ENCODE measurements at regions not wholly inside any gene's neighbourhood (a gene's known extent, or its start where the extent isn't known, plus 50 kb on each side); places are given as distances from the start of the nearest gene placed in this dataset.

- peaks cover 0 to 34% of the 10 kb centered on the region in 2 experiments; a peak in 1 of 4 replicates for H3K4me1 ChIP-seq (ENCODE audit: control insufficient read depth in 1 of 2, insufficient read depth in 2 of 2, low read depth in 1 of 2, low read length in 1 of 2)
- TF ChIP-seq JUND (IDR thresholded peaks at IDR 0.05) (no peak), EZH2phosphoT487 (IDR thresholded peaks at IDR 0.05; ENCODE audit: borderline replicate concordance, low read depth) (no peak), GATA2 (CRISPR knock-in tag; IDR thresholded peaks at IDR 0.05) (no peak), TAF1 (IDR thresholded peaks at IDR 0.05; ENCODE audit: borderline replicate concordance, low read depth, low read length) (no peak), RCOR1 (IDR thresholded peaks at IDR 0.05; ENCODE audit: low read length) (no peak), CTCF (IDR thresholded peaks at IDR 0.05) (no peak), RFX5 (IDR thresholded peaks at IDR 0.05; ENCODE audit: low read length) (no peak)
- peak overlapping the region in 1 of 2 experiments; percentile 62; a peak in 1 of 4 replicates for H3K27ac ChIP-seq (ENCODE audit: low read depth in 2 of 2, low read length in 1 of 2)
- DNase-seq = peak; percentile 20
- 66% methylated on average over 13 of the region's 25 CpGs for WGBS (ENCODE audit: low lambda C conversion rate)
- no peak overlapping the region for H3K4me2 ChIP-seq
- ChIA-PET CTCF (interaction anchor here (1.1 to 1.4 kb wide), 2 partner anchors 14 to 123 kb away, joined by 3 to 4 read pairs; no protein-coding TSS in a partner anchor), POLR2A (no interaction called here)
- no peaks in the 10 kb centered on the region for H3K9me3 ChIP-seq
- H3K9ac ChIP-seq = no peak overlapping the region
- H3K4me3 ChIP-seq (ENCODE audit: low read depth in 2 of 2, low read length in 1 of 2) = no peak overlapping the region
- no peak overlapping the region for H2AFZ ChIP-seq (ENCODE audit: low read depth)
- no peaks in the 10 kb centered on the region for H3F3A ChIP-seq (replicated peaks; ENCODE audit: insufficient read depth)
- no peaks in the 10 kb centered on the region for H3K27me3 ChIP-seq (ENCODE audit: insufficient read depth)
- H4K20me1 ChIP-seq (ENCODE audit: insufficient read depth) = no peaks in the 10 kb centered on the region
- no peaks in the 10 kb centered on the region for H3K36me3 ChIP-seq (replicated peaks in 1 of 2; ENCODE audit: control insufficient read depth in 1 of 2, insufficient read depth in 2 of 2, low read length in 1 of 2)
- no peaks in the 10 kb centered on the region for H3K9me2 ChIP-seq
- no peaks in the 10 kb centered on the region for H3K79me2 ChIP-seq (ENCODE audit: insufficient read depth)
These were observed 209.0 kb upstream of the RTL1 start for GRCh38 chr14:101112351-101113107.

- POLR2A ChIA-PET = no interaction called here
- no peaks in the 10 kb centered on the region for H4K20me1 ChIP-seq (ENCODE audit: insufficient read depth)
- no peak for DNase-seq
- H3K36me3 ChIP-seq (replicated peaks in 1 of 2; ENCODE audit: control insufficient read depth in 1 of 2, insufficient read depth in 2 of 2, low read length in 1 of 2) = no peaks in the 10 kb centered on the region
- no peaks in the 10 kb centered on the region for H3F3A ChIP-seq (replicated peaks; ENCODE audit: insufficient read depth)
- H3K27me3 ChIP-seq (ENCODE audit: insufficient read depth) = no peaks in the 10 kb centered on the region
- no peak overlapping the region; a peak in 1 of 4 replicates for H3K27ac ChIP-seq (ENCODE audit: low read depth in 2 of 2, low read length in 1 of 2)
- 69% methylated on average over 8 of the region's 9 CpGs for WGBS (ENCODE audit: low lambda C conversion rate)
- no peaks in the 10 kb centered on the region for H3K9me2 ChIP-seq
- no peaks in the 10 kb centered on the region for H3K9me3 ChIP-seq
- H2AFZ ChIP-seq (ENCODE audit: low read depth) = no peak overlapping the region
- TF ChIP-seq EP300 (IDR thresholded peaks at IDR 0.05; ENCODE audit: borderline replicate concordance in 1 of 2, low read depth in 1 of 2, low read length in 1 of 2) (no peak), USF2 (IDR thresholded peaks at IDR 0.05; ENCODE audit: borderline replicate concordance, low read depth, low read length) (no peak), RFX5 (IDR thresholded peaks at IDR 0.05; ENCODE audit: low read length) (no peak), RXRA (IDR thresholded peaks at IDR 0.05; ENCODE audit: borderline replicate concordance, low read depth) (no peak), SMC3 (IDR thresholded peaks at IDR 0.05; ENCODE audit: low read depth, low read length) (no peak)
- peaks cover 0 to 34% of the 10 kb centered on the region in 2 experiments; a peak in 1 of 4 replicates for H3K4me1 ChIP-seq (ENCODE audit: control insufficient read depth in 1 of 2, insufficient read depth in 2 of 2, low read depth in 1 of 2, low read length in 1 of 2)
- no peak overlapping the region for H3K9ac ChIP-seq
- no peak overlapping the region for H3K4me2 ChIP-seq
- CTCF ChIA-PET = interaction anchor here (1.4 kb wide), 1 partner anchor 122 kb away, joined by 4 read pairs; no protein-coding TSS in a partner anchor
- no peak overlapping the region for H3K4me3 ChIP-seq (ENCODE audit: low read depth in 2 of 2, low read length in 1 of 2)
- H3K79me2 ChIP-seq (ENCODE audit: insufficient read depth) = no peaks in the 10 kb centered on the region
These were observed 209.6 kb upstream of the RTL1 start for GRCh38 chr14:101113108-101113612.

Measured in SK-N-SH (cell line).